Mesothelial cell of epicardium (in vitro differentiated cells): ENCODE measurements at regions not wholly inside any gene's neighbourhood (a gene's known extent, or its start where the extent isn't known, plus 50 kb on each side); places are given as distances from the start of the nearest gene placed in this dataset.

Source experiments
- DNase-seq, 2 experiments: peaks; one replicate each; pipeline ENCODE4 v3.0.0; 2021; ENCODE audit warnings: low spot score in 2 of 2; ENCODE audit not compliant: unreplicated experiment in 2 of 2
- H3K27ac Mint-ChIP-seq: 2 replicates; pipeline ENCODE4 v1.8.0; 2021; ENCODE audit warnings: mixed read lengths
- H3K27me3 Mint-ChIP-seq: 2 replicates; pipeline ENCODE4 v1.8.0; 2021; ENCODE audit warnings: low read depth, mixed read lengths
- H3K36me3 Mint-ChIP-seq: 2 replicates; pipeline ENCODE4 v1.8.0; 2021; ENCODE audit warnings: mixed read lengths
- H3K4me1 Mint-ChIP-seq: 2 replicates; pipeline ENCODE4 v1.8.0; 2021; ENCODE audit warnings: mixed read lengths
- H3K4me3 Mint-ChIP-seq: 2 replicates; pipeline ENCODE4 v1.8.0; 2021; ENCODE audit warnings: mild to moderate bottlenecking, moderate library complexity, mixed read lengths
- H3K9me3 Mint-ChIP-seq: 2 replicates; pipeline ENCODE4 v1.8.0; 2021; ENCODE audit warnings: mixed read lengths
- TF ChIP-seq, protein P1 (sequence below): fragments of 200-600 bp; sonication (generic); IDR thresholded peaks from one replicate; pipeline ENCODE4 v1.5.0; 2021; ENCODE audit warnings: antibody characterized with exemption; ENCODE audit not compliant: unreplicated experiment

GRCh38 chr20:21832442-21833385 is 127.2 kb downstream of the PAX1 start:
- no peaks in the 10 kb centered on the region for H3K9me3 Mint-ChIP-seq
- no peak overlapping the region for H3K27ac Mint-ChIP-seq
- H3K36me3 Mint-ChIP-seq = no peaks in the 10 kb centered on the region
- no peak overlapping the region for H3K4me3 Mint-ChIP-seq
- H3K27me3 Mint-ChIP-seq = peaks cover 18% of the 10 kb centered on the region
- no peaks in the 10 kb centered on the region for H3K4me1 Mint-ChIP-seq
- TF ChIP-seq, protein P1, sequence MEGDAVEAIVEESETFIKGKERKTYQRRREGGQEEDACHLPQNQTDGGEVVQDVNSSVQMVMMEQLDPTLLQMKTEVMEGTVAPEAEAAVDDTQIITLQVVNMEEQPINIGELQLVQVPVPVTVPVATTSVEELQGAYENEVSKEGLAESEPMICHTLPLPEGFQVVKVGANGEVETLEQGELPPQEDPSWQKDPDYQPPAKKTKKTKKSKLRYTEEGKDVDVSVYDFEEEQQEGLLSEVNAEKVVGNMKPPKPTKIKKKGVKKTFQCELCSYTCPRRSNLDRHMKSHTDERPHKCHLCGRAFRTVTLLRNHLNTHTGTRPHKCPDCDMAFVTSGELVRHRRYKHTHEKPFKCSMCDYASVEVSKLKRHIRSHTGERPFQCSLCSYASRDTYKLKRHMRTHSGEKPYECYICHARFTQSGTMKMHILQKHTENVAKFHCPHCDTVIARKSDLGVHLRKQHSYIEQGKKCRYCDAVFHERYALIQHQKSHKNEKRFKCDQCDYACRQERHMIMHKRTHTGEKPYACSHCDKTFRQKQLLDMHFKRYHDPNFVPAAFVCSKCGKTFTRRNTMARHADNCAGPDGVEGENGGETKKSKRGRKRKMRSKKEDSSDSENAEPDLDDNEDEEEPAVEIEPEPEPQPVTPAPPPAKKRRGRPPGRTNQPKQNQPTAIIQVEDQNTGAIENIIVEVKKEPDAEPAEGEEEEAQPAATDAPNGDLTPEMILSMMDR = no peak
- no peak for DNase-seq

- DNase-seq = no peak
- Mint-ChIP-seq H3K36me3 (no peaks in the 10 kb centered on the region), H3K4me1 (no peaks in the 10 kb centered on the region), H3K27me3 (no peaks in the 10 kb centered on the region), H3K27ac (no peak overlapping the region), H3K9me3 (no peaks in the 10 kb centered on the region), H3K4me3 (no peak overlapping the region)
- TF ChIP-seq, protein P1 = no peak
These were observed 121.5 kb downstream of the PAX1 start for GRCh38 chr20:21826976-21827375.

GRCh38 chr20:21821358-21821757 is 115.9 kb downstream of the PAX1 start:
- Mint-ChIP-seq H3K36me3 (no peaks in the 10 kb centered on the region), H3K9me3 (peaks cover 3% of the 10 kb centered on the region), H3K4me1 (no peaks in the 10 kb centered on the region), H3K27me3 (peaks cover 6% of the 10 kb centered on the region), H3K27ac (no peak overlapping the region), H3K4me3 (no peak overlapping the region)
- TF ChIP-seq, protein P1 = no peak
- no peak for DNase-seq

- Mint-ChIP-seq H3K9me3 (peaks cover 3% of the 10 kb centered on the region), H3K36me3 (no peaks in the 10 kb centered on the region), H3K27me3 (peaks cover 6% of the 10 kb centered on the region), H3K4me1 (no peaks in the 10 kb centered on the region), H3K4me3 (no peak overlapping the region), H3K27ac (no peak overlapping the region)
- DNase-seq = no peak
- TF ChIP-seq, protein P1 = no peak
These were observed 115.2 kb downstream of the PAX1 start for GRCh38 chr20:21820688-21821087.

GRCh38 chr20:21820045-21820444 is 114.6 kb downstream of the PAX1 start:
- Mint-ChIP-seq H3K9me3 (peaks cover 3% of the 10 kb centered on the region), H3K4me1 (no peaks in the 10 kb centered on the region), H3K27ac (no peak overlapping the region), H3K36me3 (no peaks in the 10 kb centered on the region), H3K4me3 (no peak overlapping the region), H3K27me3 (peaks cover 6% of the 10 kb centered on the region)
- TF ChIP-seq, protein P1 = no peak
- no peak for DNase-seq
